ENCODE measurements at regions not wholly inside any gene's neighbourhood (a gene's known extent, or its start where the extent isn't known, plus 50 kb on each side); places are given as distances from the start of the nearest gene placed in this dataset.

GRCh38 chr6:12446394-12446793 is 156.2 kb downstream of the EDN1 start:
- intact Hi-C loops (cut with DNase I; ENCODE audit: low total_unique reads), result no loop called here
- TF ChIP-seq POLR2A (IDR thresholded peaks at IDR 0.05) (no peak), POLR2AphosphoS5 (IDR thresholded peaks at IDR 0.05) (no peak)
- TF ChIP-seq, protein P1, sequence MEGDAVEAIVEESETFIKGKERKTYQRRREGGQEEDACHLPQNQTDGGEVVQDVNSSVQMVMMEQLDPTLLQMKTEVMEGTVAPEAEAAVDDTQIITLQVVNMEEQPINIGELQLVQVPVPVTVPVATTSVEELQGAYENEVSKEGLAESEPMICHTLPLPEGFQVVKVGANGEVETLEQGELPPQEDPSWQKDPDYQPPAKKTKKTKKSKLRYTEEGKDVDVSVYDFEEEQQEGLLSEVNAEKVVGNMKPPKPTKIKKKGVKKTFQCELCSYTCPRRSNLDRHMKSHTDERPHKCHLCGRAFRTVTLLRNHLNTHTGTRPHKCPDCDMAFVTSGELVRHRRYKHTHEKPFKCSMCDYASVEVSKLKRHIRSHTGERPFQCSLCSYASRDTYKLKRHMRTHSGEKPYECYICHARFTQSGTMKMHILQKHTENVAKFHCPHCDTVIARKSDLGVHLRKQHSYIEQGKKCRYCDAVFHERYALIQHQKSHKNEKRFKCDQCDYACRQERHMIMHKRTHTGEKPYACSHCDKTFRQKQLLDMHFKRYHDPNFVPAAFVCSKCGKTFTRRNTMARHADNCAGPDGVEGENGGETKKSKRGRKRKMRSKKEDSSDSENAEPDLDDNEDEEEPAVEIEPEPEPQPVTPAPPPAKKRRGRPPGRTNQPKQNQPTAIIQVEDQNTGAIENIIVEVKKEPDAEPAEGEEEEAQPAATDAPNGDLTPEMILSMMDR (IDR thresholded peaks at IDR 0.05), result no peak
- no peak overlapping the region for H3K4me3 ChIP-seq
- no peak for DNase-seq (ENCODE audit: low spot score in 2 of 2)
- H3K36me3 ChIP-seq, result no peaks in the 10 kb centered on the region
- no peaks in the 10 kb centered on the region for H3K27me3 ChIP-seq
- H3K4me1 ChIP-seq, result no peaks in the 10 kb centered on the region
- H3K9me3 ChIP-seq, result no peaks in the 10 kb centered on the region
- H3K27ac ChIP-seq, result no peak overlapping the region

GRCh38 chr6:12449447-12449846 is 159.3 kb downstream of the EDN1 start:
- Histone ChIP-seq H3K9me3 (peaks cover 4 to 14% of the 10 kb centered on the region in 2 donors), H3K27me3 (no peaks in the 10 kb centered on the region), H3K36me3 (no peaks in the 10 kb centered on the region), H3K27ac (no peak overlapping the region), H3K4me1 (no peaks in the 10 kb centered on the region), H3K4me3 (no peak overlapping the region)
- intact Hi-C loops (cut with DNase I; ENCODE audit: low total_unique reads), result no loop called here
- TF ChIP-seq, protein P1 (IDR thresholded peaks at IDR 0.05), result no peak
- TF ChIP-seq POLR2A (IDR thresholded peaks at IDR 0.05), result no peak
- no peak for TF ChIP-seq POLR2AphosphoS5 (IDR thresholded peaks at IDR 0.05)
- no peak for DNase-seq (ENCODE audit: low spot score in 2 of 2)

DNA sequence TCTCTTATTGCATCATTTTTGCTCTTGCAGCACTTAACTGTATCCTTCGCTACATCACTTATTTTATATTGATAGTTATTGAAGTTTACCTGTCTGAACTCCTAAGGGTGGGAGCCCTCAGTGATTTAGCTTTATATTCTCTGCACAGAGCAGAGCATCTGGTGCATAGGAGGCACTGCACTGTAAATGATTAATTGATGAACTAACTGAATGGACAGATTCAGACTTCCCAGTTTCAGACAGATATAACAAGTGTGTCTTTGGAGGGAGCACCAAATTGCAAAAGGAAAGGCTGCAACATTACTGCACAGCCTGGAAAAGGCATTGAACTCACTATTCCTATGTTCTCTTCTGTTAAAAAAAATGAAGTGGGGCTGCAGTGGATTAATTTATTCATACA is 160.3 kb downstream of the EDN1 start:
- H3K27me3 ChIP-seq, result no peaks in the 10 kb centered on the region
- no peak overlapping the region for H3K4me3 ChIP-seq
- intact Hi-C loops (cut with DNase I; ENCODE audit: low total_unique reads), result no loop called here
- no peaks in the 10 kb centered on the region for H3K4me1 ChIP-seq
- TF ChIP-seq, protein P1 (IDR thresholded peaks at IDR 0.05), result no peak
- TF ChIP-seq POLR2A (IDR thresholded peaks at IDR 0.05), result no peak
- no peak for TF ChIP-seq POLR2AphosphoS5 (IDR thresholded peaks at IDR 0.05)
- DNase-seq (ENCODE audit: low spot score in 2 of 2), result no peak
- no peak overlapping the region for H3K27ac ChIP-seq
- no peaks in the 10 kb centered on the region for H3K36me3 ChIP-seq
- H3K9me3 ChIP-seq, result peaks cover 10 to 14% of the 10 kb centered on the region in 2 donors

DNA sequence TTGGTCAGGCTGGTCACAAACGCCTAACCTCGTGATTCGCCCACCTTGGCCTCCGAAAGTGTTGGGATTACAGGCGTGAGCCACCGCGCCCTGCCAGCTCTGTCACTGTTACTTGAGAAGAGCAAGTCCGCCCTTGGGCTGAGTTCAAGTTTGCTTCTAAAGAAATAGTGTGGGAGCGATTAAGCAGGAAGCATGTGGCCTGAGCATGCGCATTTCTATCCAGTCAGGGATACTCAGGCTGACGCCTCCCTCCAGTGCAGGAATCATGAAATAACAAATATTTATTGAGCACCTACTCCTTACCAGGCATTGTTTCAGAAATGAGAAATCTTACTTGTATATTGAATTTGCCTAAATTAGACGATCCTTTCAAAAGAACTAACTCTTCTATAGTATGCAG is 166.2 kb downstream of the EDN1 start:
- Histone ChIP-seq H3K27ac (no peak overlapping the region), H3K27me3 (no peaks in the 10 kb centered on the region), H3K9me3 (peaks cover 10 to 14% of the 10 kb centered on the region in 2 donors), H3K4me1 (no peaks in the 10 kb centered on the region), H3K36me3 (no peaks in the 10 kb centered on the region), H3K4me3 (no peak overlapping the region)
- TF ChIP-seq POLR2A (IDR thresholded peaks at IDR 0.05) (no peak), POLR2AphosphoS5 (IDR thresholded peaks at IDR 0.05) (no peak)
- TF ChIP-seq, protein P1 (IDR thresholded peaks at IDR 0.05), result no peak
- intact Hi-C loops (cut with DNase I; ENCODE audit: low total_unique reads), result no loop called here
- DNase-seq (ENCODE audit: low spot score in 2 of 2), result no peak

DNA sequence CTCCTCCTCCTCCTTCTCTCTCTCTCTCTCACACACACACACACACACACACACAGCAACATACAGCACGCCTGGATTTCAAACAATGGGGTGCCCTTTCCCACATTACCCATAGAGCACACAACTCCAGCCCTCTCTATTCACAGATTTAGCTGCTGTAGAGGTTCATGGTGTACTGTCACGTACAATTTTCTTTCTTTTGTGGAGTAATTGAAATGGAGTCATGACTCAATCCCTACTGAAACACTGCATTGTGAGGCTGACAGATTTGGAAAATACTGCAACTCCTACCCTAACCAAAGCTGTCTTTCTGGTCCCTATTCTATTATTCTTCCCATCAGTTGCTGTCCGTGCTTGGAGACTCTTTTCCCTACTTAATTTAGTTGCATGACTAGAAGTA is 166.9 kb downstream of the EDN1 start:
- Histone ChIP-seq H3K27me3 (no peaks in the 10 kb centered on the region), H3K36me3 (no peaks in the 10 kb centered on the region), H3K4me1 (no peaks in the 10 kb centered on the region), H3K4me3 (no peak overlapping the region), H3K9me3 (peaks cover 10 to 14% of the 10 kb centered on the region in 2 donors), H3K27ac (no peak overlapping the region)
- intact Hi-C loops (cut with DNase I; ENCODE audit: low total_unique reads), result no loop called here
- TF ChIP-seq POLR2AphosphoS5 (IDR thresholded peaks at IDR 0.05) (no peak), POLR2A (IDR thresholded peaks at IDR 0.05) (no peak)
- TF ChIP-seq, protein P1 (IDR thresholded peaks at IDR 0.05), result no peak
- DNase-seq (ENCODE audit: low spot score in 2 of 2), result no peak

All from breast epithelium (tissue), 4 donors.